Stimulated activated CD8-positive, alpha-beta memory T cell treated with anti-CD3 and anti-CD28 coated beads, Interleukin-7, amount 100 ng/mL, for 24 hours (primary cell): ENCODE measurements at regions not wholly inside any gene's neighbourhood (a gene's known extent, or its start where the extent isn't known, plus 50 kb on each side); places are given as distances from the start of the nearest gene placed in this dataset.

Experiments used
- DNase-seq: peaks from one replicate; pipeline ENCODE4 v3.0.0-alpha.2; 2020; ENCODE audit warnings: low read depth

GRCh38 chr12:91622981-91623380 is 440.4 kb upstream of the DCN start:
- DNase-seq, result no peak

- no peak for DNase-seq
Observed at GRCh38 chr12:91622037-91622436, 439.4 kb upstream of the DCN start.

GRCh38 chr12:91620992-91621391 is 438.4 kb upstream of the DCN start:
- no peak for DNase-seq

- no peak for DNase-seq
Observed at GRCh38 chr12:91620422-91620821, 437.8 kb upstream of the DCN start.

- no peak for DNase-seq
Observed at GRCh38 chr12:91618281-91618680, 435.7 kb upstream of the DCN start.

- no peak for DNase-seq
Observed at GRCh38 chr12:91617818-91618217, 435.2 kb upstream of the DCN start.

GRCh38 chr12:91616416-91616815 is 433.8 kb upstream of the DCN start:
- no peak for DNase-seq

GRCh38 chr12:91613223-91613779 is 430.7 kb upstream of the DCN start:
- no peak for DNase-seq

- DNase-seq, result no peak
Observed at GRCh38 chr12:91610561-91610960, 427.9 kb upstream of the DCN start.

- DNase-seq, result no peak
Observed at GRCh38 chr12:91609283-91609682, 426.7 kb upstream of the DCN start.

GRCh38 chr12:91608542-91608941 is 425.9 kb upstream of the DCN start:
- DNase-seq, result no peak

- DNase-seq, result no peak
Observed at GRCh38 chr12:91606662-91607377, 424.2 kb upstream of the DCN start.

GRCh38 chr12:91604897-91605296 is 422.3 kb upstream of the DCN start:
- DNase-seq, result no peak

- no peak for DNase-seq
Observed at GRCh38 chr12:91603060-91603459, 420.4 kb upstream of the DCN start.

- DNase-seq, result no peak
Observed at GRCh38 chr12:91601054-91601453, 418.4 kb upstream of the DCN start.

- no peak for DNase-seq
Observed at GRCh38 chr12:91594715-91595114, 412.1 kb upstream of the DCN start.

- DNase-seq, result no peak
Observed at GRCh38 chr12:91591639-91591987, 409.0 kb upstream of the DCN start.

- no peak for DNase-seq
Observed at GRCh38 chr12:91590966-91591638, 408.5 kb upstream of the DCN start.

- DNase-seq, result no peak
Observed at GRCh38 chr12:91588874-91589454, 406.3 kb upstream of the DCN start.

- DNase-seq, result no peak
Observed at GRCh38 chr12:91586015-91586414, 403.4 kb upstream of the DCN start.

GRCh38 chr12:91582811-91583210 is 400.2 kb upstream of the DCN start:
- no peak for DNase-seq

GRCh38 chr12:91579516-91580263 is 397.1 kb upstream of the DCN start:
- no peak for DNase-seq
